ENCODE measurements at regions not wholly inside any gene's neighbourhood (a gene's known extent, or its start where the extent isn't known, plus 50 kb on each side); places are given as distances from the start of the nearest gene placed in this dataset.

GRCh38 chr11:113562981-113563461 is 87.8 kb upstream of the DRD2 start:
- POLR2A ChIA-PET, result no interaction called here
- Histone ChIP-seq H3K79me2 (ENCODE audit: control insufficient read depth, insufficient read depth, low read length) (no peaks in the 10 kb centered on the region), H3K4me3 (replicated peaks in 1 of 3; ENCODE audit: insufficient read depth in 1 of 3, low read depth in 1 of 3, low read length in 3 of 3) (no peak overlapping the region), H3K36me3 (ENCODE audit: control insufficient read depth in 2 of 2, extremely low read depth in 1 of 2, insufficient read depth in 2 of 2, low read length in 2 of 2) (no peaks in the 10 kb centered on the region), H3K4me1 (ENCODE audit: control insufficient read depth, extremely low read depth, insufficient read depth, low read length) (no peaks in the 10 kb centered on the region), H3K27ac (ENCODE audit: insufficient read depth, low read depth, low read length) (no peak overlapping the region), H3K9ac (replicated peaks; ENCODE audit: extremely low read depth, insufficient read depth, low read length) (no peak overlapping the region), H3K9me1 (replicated peaks; ENCODE audit: control insufficient read depth, extremely low read depth, insufficient read depth, low read length) (no peaks in the 10 kb centered on the region), H3K27me3 (ENCODE audit: control insufficient read depth in 2 of 2, insufficient read depth in 2 of 2, low read length in 2 of 2) (no peaks in the 10 kb centered on the region), H4K20me1 (replicated peaks; ENCODE audit: control insufficient read depth, extremely low read depth, insufficient read depth, low read length) (no peaks in the 10 kb centered on the region), H3K4me2 (ENCODE audit: insufficient read depth, low read length) (no peak overlapping the region), H2AFZ (ENCODE audit: low read depth, low read length) (no peak overlapping the region), H3K9me3 (replicated peaks; ENCODE audit: control insufficient read depth, insufficient read depth, low read length) (no peaks in the 10 kb centered on the region)
- DNase-seq (ENCODE audit: low read depth, low spot score) (no peak), FAIRE-seq (no peak)
- intact Hi-C loops (cut with micrococcal nuclease) (no loop called here), dilution Hi-C loops (cut with MboI; ENCODE audit: extremely low pct_ligation_motif_present, low sequenced_read_pairs) (no loop called here)
- no TSS peak for BruUV-seq (replicated peaks)
- TF ChIP-seq POLR2A (IDR thresholded peaks at IDR 0.05; ENCODE audit: low read depth, low read length) (no peak), MAX (IDR thresholded peaks at IDR 0.05; ENCODE audit: insufficient read depth, insufficient read length) (no peak), MYC (IDR thresholded peaks at IDR 0.05; ENCODE audit: low read depth, low read length) (no peak), FOS (IDR thresholded peaks at IDR 0.05; ENCODE audit: borderline replicate concordance, insufficient read depth, low read length) (no peak), GATA2 (IDR thresholded peaks at IDR 0.05; ENCODE audit: insufficient read depth, insufficient read length, low read depth, low read length) (no peak), EZH2 (IDR thresholded peaks at IDR 0.05; ENCODE audit: borderline replicate concordance, low read depth, low read length, severe bottlenecking) (no peak), POLR2AphosphoS5 (IDR thresholded peaks at IDR 0.05; ENCODE audit: insufficient read depth, low read depth, low read length) (no peak), JUN (IDR thresholded peaks at IDR 0.05; ENCODE audit: borderline replicate concordance, insufficient read depth, insufficient read length, low read depth) (no peak), CTCF (IDR thresholded peaks at IDR 0.05; ENCODE audit: extremely low read depth in 1 of 2, insufficient read depth in 1 of 2, low read depth in 1 of 2, low read length in 2 of 2) (no peak)
- CTCF ChIA-PET, result no interaction called here

Measured in endothelial cell of umbilical vein (primary cell).